Lower lobe of right lung (tissue), 2 donors: ENCODE measurements at regions not wholly inside any gene's neighbourhood (a gene's known extent, or its start where the extent isn't known, plus 50 kb on each side); places are given as distances from the start of the nearest gene placed in this dataset.
A peak's percentile ranks its signal among the peaks of the same experiment; 100 is the strongest.
"Not testable (repeated sequence)": the region's sequence is repeated elsewhere in the genome, so short reads cannot be mapped to it uniquely, and the experiment has no call there.

Experiments used
- ATAC-seq, 2 donors: fragments of 200-7000 bp; cut with Tn5 transposase; one replicate each; pipeline ENCODE4 v1.9.1; 2020 to 2022; ENCODE audit warnings: mild to moderate bottlenecking in 2 of 2, moderate library complexity in 2 of 2
- DNase-seq: peaks from one replicate; pipeline ENCODE4 v3.0.0-alpha.2; 2020
- H3K27ac ChIP-seq: fragments of 200-600 bp; one replicate; pipeline ENCODE4 v1.8.0; 2022
- H3K27me3 ChIP-seq: fragments of 200-600 bp; one replicate; pipeline ENCODE4 v1.8.0; 2022; ENCODE audit warnings: low read depth
- H3K36me3 ChIP-seq: fragments of 200-600 bp; one replicate; pipeline ENCODE4 v1.8.0; 2022; ENCODE audit warnings: mild to moderate bottlenecking
- H3K4me1 ChIP-seq: fragments of 200-600 bp; one replicate; pipeline ENCODE4 v1.8.0; 2022
- H3K4me3 ChIP-seq: fragments of 200-600 bp; one replicate; pipeline ENCODE4 v1.8.0; 2022; ENCODE audit warnings: mild to moderate bottlenecking
- H3K9me3 ChIP-seq: fragments of 200-600 bp; one replicate; pipeline ENCODE4 v1.8.0; 2022
- CTCF ChIP-seq: fragments of 200-600 bp; IDR thresholded peaks from one replicate; pipeline ENCODE4 v1.8.0; 2022; ENCODE audit warnings: antibody characterized with exemption, mild to moderate bottlenecking
- intact Hi-C: fragments of 100-400 bp; cut with DNase I; formaldehyde crosslinking; loops from one replicate; pipeline ENCODE4 v1.11.0; 2022
- donor health status: DM: no; HTN: yes; CAD: no; lungs with severe emphysema.

- no peak for TF ChIP-seq CTCF
- no peak overlapping the region for H3K27ac ChIP-seq
- no peaks in the 10 kb centered on the region for H3K36me3 ChIP-seq
- H3K9me3 ChIP-seq = no peaks in the 10 kb centered on the region
- no peaks in the 10 kb centered on the region for H3K4me1 ChIP-seq
- intact Hi-C loops = no loop called here
- H3K4me3 ChIP-seq = no peak overlapping the region
- H3K27me3 ChIP-seq = no peaks in the 10 kb centered on the region
- ATAC-seq (no peak), DNase-seq (no peak)
These were observed 86.9 kb upstream of the PRSS3 start for GRCh38 chr9:33708441-33708840.

- H3K4me1 ChIP-seq = no peaks in the 10 kb centered on the region
- TF ChIP-seq CTCF = no peak
- no peaks in the 10 kb centered on the region for H3K27me3 ChIP-seq
- no peaks in the 10 kb centered on the region for H3K9me3 ChIP-seq
- no peak for ATAC-seq
- DNase-seq = no peak
- H3K27ac ChIP-seq = no peak overlapping the region
- intact Hi-C loops = no loop called here
- no peaks in the 10 kb centered on the region for H3K36me3 ChIP-seq
- no peak overlapping the region for H3K4me3 ChIP-seq
These were observed 86.1 kb upstream of the PRSS3 start for GRCh38 chr9:33709269-33709668.

- H3K27me3 ChIP-seq, ATAC-seq, H3K36me3 ChIP-seq, H3K4me3 ChIP-seq, H3K4me1 ChIP-seq, intact Hi-C loops, H3K9me3 ChIP-seq, DNase-seq, H3K27ac ChIP-seq: not testable (repeated sequence)
These were observed 83.9 kb upstream of the PRSS3 start for GRCh38 chr9:33711418-33711817.

- Histone ChIP-seq H3K9me3 (no peaks in the 10 kb centered on the region), H3K4me1 (peaks cover 13% of the 10 kb centered on the region), H3K4me3 (no peak overlapping the region), H3K36me3 (no peaks in the 10 kb centered on the region), H3K27ac (no peak overlapping the region), H3K27me3 (no peaks in the 10 kb centered on the region)
- TF ChIP-seq CTCF = no peak
- intact Hi-C loops = no loop called here
- ATAC-seq (no peak), DNase-seq (no peak)
These were observed 80.4 kb upstream of the PRSS3 start for GRCh38 chr9:33714989-33715388.

- no peak for TF ChIP-seq CTCF
These were observed 76.4 kb upstream of the PRSS3 start for GRCh38 chr9:33718987-33719386.

GRCh38 chr9:33719581-33720374 lies 75.6 kb upstream of the PRSS3 start:
- Histone ChIP-seq H3K4me1 (peaks cover 19% of the 10 kb centered on the region), H3K27ac (no peak overlapping the region), H3K9me3 (no peaks in the 10 kb centered on the region), H3K27me3 (no peaks in the 10 kb centered on the region), H3K36me3 (no peaks in the 10 kb centered on the region), H3K4me3 (no peak overlapping the region)
- ATAC-seq = peak; percentile 61 to 67
- TF ChIP-seq CTCF = peak; percentile 55
- intact Hi-C loops = loop anchor here (5.0 kb wide), 1 partner anchor 92 kb away; no protein-coding TSS in a partner anchor
- DNase-seq = peak; percentile 48

More at GRCh38 chr9:33718987-33719386, 76.4 kb upstream of the PRSS3 start:
- no peaks in the 10 kb centered on the region for H3K27me3 ChIP-seq
- peak; percentile 61 for DNase-seq
- intact Hi-C loops = no loop called here
- H3K36me3 ChIP-seq = no peaks in the 10 kb centered on the region
- H3K27ac ChIP-seq = no peak overlapping the region
- peaks cover 19% of the 10 kb centered on the region for H3K4me1 ChIP-seq
- H3K4me3 ChIP-seq = no peak overlapping the region
- peak; percentile 60 to 77 for ATAC-seq
- no peaks in the 10 kb centered on the region for H3K9me3 ChIP-seq
